ENCODE measurements at regions not wholly inside any gene's neighbourhood (a gene's known extent, or its start where the extent isn't known, plus 50 kb on each side); places are given as distances from the start of the nearest gene placed in this dataset.

GRCh38 chr18:1891641-1892040, 679.7 kb downstream of the METTL4 start:
- TF ChIP-seq GATA3 (IDR thresholded peaks at IDR 0.05; ENCODE audit: low read depth, low read length) (no peak), GATA2 (IDR thresholded peaks at IDR 0.05; ENCODE audit: low read depth, low read length) (no peak)
